ENCODE measurements at regions not wholly inside any gene's neighbourhood (a gene's known extent, or its start where the extent isn't known, plus 50 kb on each side); places are given as distances from the start of the nearest gene placed in this dataset.
A peak's percentile ranks its signal among the peaks of the same experiment; 100 is the strongest.

GRCh38 chr7:94080551-94080950 lies 76.4 kb upstream of the BET1 start:
- Histone ChIP-seq H3K9ac (ENCODE audit: low read length) (no peak overlapping the region), H3K9me3 (ENCODE audit: insufficient read depth, low read length) (no peaks in the 10 kb centered on the region), H3K36me3 (replicated peaks; ENCODE audit: low read depth, low read length) (no peaks in the 10 kb centered on the region), H4K20me1 (ENCODE audit: insufficient read depth, low read length) (no peaks in the 10 kb centered on the region), H2AFZ (ENCODE audit: low read depth, low read length) (no peak overlapping the region), H3K4me2 (ENCODE audit: low read length) (no peak overlapping the region), H3K27ac (ENCODE audit: low read length) (no peak overlapping the region), H3K27me3 (ENCODE audit: low read depth, low read length) (peaks cover 3% of the 10 kb centered on the region; the same call in 1 of the 2 replicates), H3K4me1 (ENCODE audit: low read length) (no peaks in the 10 kb centered on the region), H3K79me2 (ENCODE audit: low read length) (no peaks in the 10 kb centered on the region), H3K4me3 (ENCODE audit: low read length) (no peak overlapping the region)
- TF ChIP-seq EZH2phosphoT487 (IDR thresholded peaks at IDR 0.05; ENCODE audit: low read depth) = no peak
- no peak for TF ChIP-seq CTCF (IDR thresholded peaks at IDR 0.05; ENCODE audit: low read depth, low read length)

GRCh38 chr7:94082126-94082525 lies 78.0 kb upstream of the BET1 start:
- no peaks in the 10 kb centered on the region; the same call in 1 of the 2 replicates for H3K4me1 ChIP-seq (ENCODE audit: low read length)
- no peak overlapping the region for H2AFZ ChIP-seq (ENCODE audit: low read depth, low read length)

DNA sequence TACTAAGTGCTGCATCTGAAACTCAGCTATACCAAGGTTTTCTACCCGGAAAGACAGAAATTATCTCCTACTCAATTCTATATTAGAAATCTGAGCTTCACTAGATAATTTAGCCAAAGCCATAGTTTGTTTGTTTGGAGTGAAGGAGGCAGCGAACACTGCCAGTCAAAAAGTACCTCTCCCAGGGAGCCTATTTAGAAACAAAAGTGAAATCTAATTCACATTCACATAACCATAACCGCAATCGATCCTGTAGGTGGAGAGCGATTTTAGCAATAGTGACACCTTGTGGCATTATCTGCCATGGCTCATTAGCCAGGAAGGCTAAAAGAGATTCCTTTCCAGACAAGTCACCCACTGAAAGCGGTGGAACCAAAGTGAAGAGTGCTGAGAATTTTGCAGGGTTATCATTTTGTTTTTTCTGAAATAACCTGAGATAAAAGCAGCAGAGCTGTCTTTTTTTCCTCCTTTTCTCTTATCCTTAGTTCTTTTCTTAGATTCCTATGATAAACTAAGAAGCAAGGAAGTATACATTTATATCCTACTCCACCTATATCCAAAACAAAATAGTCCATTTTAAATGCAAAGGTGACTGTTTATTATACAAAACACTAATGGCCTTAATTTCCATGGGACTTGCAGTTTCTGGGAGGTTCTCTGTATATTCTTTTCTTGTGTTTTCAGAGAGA lies 83.7 kb upstream of the BET1 start:
- TF ChIP-seq EZH2phosphoT487 (IDR thresholded peaks at IDR 0.05; ENCODE audit: low read depth) (no peak), CTCF (IDR thresholded peaks at IDR 0.05; ENCODE audit: low read depth, low read length) (peak; percentile 92)
- H3K27me3 ChIP-seq (ENCODE audit: low read depth, low read length) = 0 out of 2 replicates have a peak, but pooled peaks cover 11% of the 10 kb centered on the region
- no peak overlapping the region for H3K27ac ChIP-seq (ENCODE audit: low read length)
- peaks cover 19% of the 10 kb centered on the region for H3K4me1 ChIP-seq (ENCODE audit: low read length)
- no peaks in the 10 kb centered on the region for H3K9me3 ChIP-seq (ENCODE audit: insufficient read depth, low read length)
- no peaks in the 10 kb centered on the region for H3K36me3 ChIP-seq (replicated peaks; ENCODE audit: low read depth, low read length)
- peak overlapping the region; percentile 55 for H3K9ac ChIP-seq (ENCODE audit: low read length)
- peak overlapping the region; percentile 60; the same call in 1 of the 2 replicates for H2AFZ ChIP-seq (ENCODE audit: low read depth, low read length)
- H3K79me2 ChIP-seq (ENCODE audit: low read length) = no peaks in the 10 kb centered on the region
- H4K20me1 ChIP-seq (ENCODE audit: insufficient read depth, low read length) = no peaks in the 10 kb centered on the region
- H3K4me3 ChIP-seq (ENCODE audit: low read length) = peak overlapping the region; percentile 75
- H3K4me2 ChIP-seq (ENCODE audit: low read length) = peak overlapping the region; percentile 76

More at GRCh38 chr7:94082126-94082525, 78.0 kb upstream of the BET1 start:
- H3K27ac ChIP-seq (ENCODE audit: low read length) = no peak overlapping the region
- TF ChIP-seq CTCF (IDR thresholded peaks at IDR 0.05; ENCODE audit: low read depth, low read length) (no peak), EZH2phosphoT487 (IDR thresholded peaks at IDR 0.05; ENCODE audit: low read depth) (no peak)
- no peak overlapping the region for H3K4me2 ChIP-seq (ENCODE audit: low read length)
- H3K27me3 ChIP-seq (ENCODE audit: low read depth, low read length) = peaks cover 3% of the 10 kb centered on the region; the same call in 1 of the 2 replicates
- H3K36me3 ChIP-seq (replicated peaks; ENCODE audit: low read depth, low read length) = no peaks in the 10 kb centered on the region
- H3K79me2 ChIP-seq (ENCODE audit: low read length) = no peaks in the 10 kb centered on the region
- H3K9me3 ChIP-seq (ENCODE audit: insufficient read depth, low read length) = no peaks in the 10 kb centered on the region
- no peaks in the 10 kb centered on the region for H4K20me1 ChIP-seq (ENCODE audit: insufficient read depth, low read length)
- no peak overlapping the region for H3K4me3 ChIP-seq (ENCODE audit: low read length)
- no peak overlapping the region for H3K9ac ChIP-seq (ENCODE audit: low read length)

GRCh38 chr7:94088560-94088959 lies 84.4 kb upstream of the BET1 start:
- no peaks in the 10 kb centered on the region for H3K79me2 ChIP-seq (ENCODE audit: low read length)
- no peaks in the 10 kb centered on the region for H3K36me3 ChIP-seq (replicated peaks; ENCODE audit: low read depth, low read length)
- H3K4me3 ChIP-seq (ENCODE audit: low read length) = no peak overlapping the region
- peak overlapping the region; percentile 76 for H3K4me2 ChIP-seq (ENCODE audit: low read length)
- H3K27ac ChIP-seq (ENCODE audit: low read length) = no peak overlapping the region
- no peak overlapping the region for H3K9ac ChIP-seq (ENCODE audit: low read length)
- no peaks in the 10 kb centered on the region for H4K20me1 ChIP-seq (ENCODE audit: insufficient read depth, low read length)
- H2AFZ ChIP-seq (ENCODE audit: low read depth, low read length) = no peak overlapping the region
- no peak for TF ChIP-seq EZH2phosphoT487 (IDR thresholded peaks at IDR 0.05; ENCODE audit: low read depth)
- TF ChIP-seq CTCF (IDR thresholded peaks at IDR 0.05; ENCODE audit: low read depth, low read length) = no peak
- peaks cover 19% of the 10 kb centered on the region for H3K4me1 ChIP-seq (ENCODE audit: low read length)
- 0 out of 2 replicates have a peak, but pooled peaks cover 11% of the 10 kb centered on the region for H3K27me3 ChIP-seq (ENCODE audit: low read depth, low read length)
- H3K9me3 ChIP-seq (ENCODE audit: insufficient read depth, low read length) = no peaks in the 10 kb centered on the region

All from OCI-LY3 (cell line).